ENCODE measurements at regions not wholly inside any gene's neighbourhood (a gene's known extent, or its start where the extent isn't known, plus 50 kb on each side); places are given as distances from the start of the nearest gene placed in this dataset.

- TF ChIP-seq CTCF (IDR thresholded peaks at IDR 0.05; ENCODE audit: low read length) (no peak), EZH2 (IDR thresholded peaks at IDR 0.05; ENCODE audit: borderline replicate concordance, low read length) (no peak)
Observed at GRCh38 chrX:13165266-13166189, 121.1 kb upstream of the FAM9C start.

All from OCI-LY1 (cell line).